HL-60 (cell line): ENCODE measurements at regions not wholly inside any gene's neighbourhood (a gene's known extent, or its start where the extent isn't known, plus 50 kb on each side); places are given as distances from the start of the nearest gene placed in this dataset.

Experiments used
- DNase-seq, 2 experiments: peaks; one replicate each; pipeline ENCODE4 v3.0.0-alpha.2; 2010 to 2020; ENCODE audit warnings: low read depth in 1 of 2, low spot score in 1 of 2
- H3K27ac ChIP-seq: fragments of 250-450 bp; sonication (Bioruptor Pico); replicated peaks from 2 replicates; pipeline ENCODE4 v1.5.1; 2020; ENCODE audit warnings: mild to moderate bottlenecking, moderate library complexity
- H3K27me3 ChIP-seq: fragments of 250-450 bp; sonication (Bioruptor Pico); 2 replicates; pipeline ENCODE4 v1.5.1; 2021; ENCODE audit warnings: mild to moderate bottlenecking, moderate library complexity; ENCODE audit not compliant: insufficient read depth, poor library complexity, severe bottlenecking
- H3K4me3 ChIP-seq: replicated peaks from 2 replicates; pipeline ENCODE4 v1.5.1; 2011; ENCODE audit warnings: mild to moderate bottlenecking, control low read depth, low read length; ENCODE audit not compliant: insufficient read depth
- GABPA ChIP-seq: IDR thresholded peaks from 2 replicates; pipeline ENCODE4 v1.6.1; 2012; ENCODE audit warnings: low read depth
- POLR2AphosphoS5 ChIP-seq: IDR thresholded peaks from 2 replicates; pipeline ENCODE4 v1.6.1; 2012; ENCODE audit warnings: low read depth
- SPI1 ChIP-seq: IDR thresholded peaks from 2 replicates; pipeline ENCODE4 v1.6.1; 2012; ENCODE audit warnings: low read depth, mild to moderate bottlenecking, borderline replicate concordance
- TF ChIP-seq, protein P1 (sequence below): IDR thresholded peaks from 2 replicates; pipeline ENCODE4 v1.6.1; 2012; ENCODE audit warnings: low read depth; ENCODE audit not compliant: insufficient replicate concordance
- TF ChIP-seq, protein P2 (sequence below): IDR thresholded peaks from one replicate; pipeline ENCODE4 v1.5.1; 2011; ENCODE audit warnings: low read length, control low read depth, inconsistent platforms; ENCODE audit not compliant: insufficient read depth

DNA sequence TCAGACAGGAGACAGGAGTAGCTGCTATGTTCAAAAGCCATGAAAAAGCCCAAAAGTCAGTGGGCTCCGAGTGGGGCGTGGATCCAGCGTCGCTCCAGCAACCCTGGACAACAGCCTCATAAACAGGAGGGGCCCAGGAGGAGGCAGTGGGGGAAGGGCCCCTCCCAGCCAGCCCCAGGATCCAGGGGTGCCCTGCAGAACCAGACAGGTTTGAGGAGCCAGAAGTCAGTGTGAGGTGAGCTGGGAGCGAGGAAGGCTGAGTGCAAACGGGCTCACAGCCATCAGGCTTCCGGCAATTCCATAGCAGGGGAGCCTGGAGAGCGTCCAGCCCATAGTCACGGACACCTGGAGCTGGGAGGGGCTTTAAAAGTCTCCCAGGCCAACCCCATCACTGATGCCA lies 217.7 kb downstream of the MN1 start:
- TF ChIP-seq, protein P1, sequence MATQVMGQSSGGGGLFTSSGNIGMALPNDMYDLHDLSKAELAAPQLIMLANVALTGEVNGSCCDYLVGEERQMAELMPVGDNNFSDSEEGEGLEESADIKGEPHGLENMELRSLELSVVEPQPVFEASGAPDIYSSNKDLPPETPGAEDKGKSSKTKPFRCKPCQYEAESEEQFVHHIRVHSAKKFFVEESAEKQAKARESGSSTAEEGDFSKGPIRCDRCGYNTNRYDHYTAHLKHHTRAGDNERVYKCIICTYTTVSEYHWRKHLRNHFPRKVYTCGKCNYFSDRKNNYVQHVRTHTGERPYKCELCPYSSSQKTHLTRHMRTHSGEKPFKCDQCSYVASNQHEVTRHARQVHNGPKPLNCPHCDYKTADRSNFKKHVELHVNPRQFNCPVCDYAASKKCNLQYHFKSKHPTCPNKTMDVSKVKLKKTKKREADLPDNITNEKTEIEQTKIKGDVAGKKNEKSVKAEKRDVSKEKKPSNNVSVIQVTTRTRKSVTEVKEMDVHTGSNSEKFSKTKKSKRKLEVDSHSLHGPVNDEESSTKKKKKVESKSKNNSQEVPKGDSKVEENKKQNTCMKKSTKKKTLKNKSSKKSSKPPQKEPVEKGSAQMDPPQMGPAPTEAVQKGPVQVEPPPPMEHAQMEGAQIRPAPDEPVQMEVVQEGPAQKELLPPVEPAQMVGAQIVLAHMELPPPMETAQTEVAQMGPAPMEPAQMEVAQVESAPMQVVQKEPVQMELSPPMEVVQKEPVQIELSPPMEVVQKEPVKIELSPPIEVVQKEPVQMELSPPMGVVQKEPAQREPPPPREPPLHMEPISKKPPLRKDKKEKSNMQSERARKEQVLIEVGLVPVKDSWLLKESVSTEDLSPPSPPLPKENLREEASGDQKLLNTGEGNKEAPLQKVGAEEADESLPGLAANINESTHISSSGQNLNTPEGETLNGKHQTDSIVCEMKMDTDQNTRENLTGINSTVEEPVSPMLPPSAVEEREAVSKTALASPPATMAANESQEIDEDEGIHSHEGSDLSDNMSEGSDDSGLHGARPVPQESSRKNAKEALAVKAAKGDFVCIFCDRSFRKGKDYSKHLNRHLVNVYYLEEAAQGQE = no peak
- TF ChIP-seq SPI1 (no peak), POLR2AphosphoS5 (no peak), GABPA (no peak)
- TF ChIP-seq, protein P2, sequence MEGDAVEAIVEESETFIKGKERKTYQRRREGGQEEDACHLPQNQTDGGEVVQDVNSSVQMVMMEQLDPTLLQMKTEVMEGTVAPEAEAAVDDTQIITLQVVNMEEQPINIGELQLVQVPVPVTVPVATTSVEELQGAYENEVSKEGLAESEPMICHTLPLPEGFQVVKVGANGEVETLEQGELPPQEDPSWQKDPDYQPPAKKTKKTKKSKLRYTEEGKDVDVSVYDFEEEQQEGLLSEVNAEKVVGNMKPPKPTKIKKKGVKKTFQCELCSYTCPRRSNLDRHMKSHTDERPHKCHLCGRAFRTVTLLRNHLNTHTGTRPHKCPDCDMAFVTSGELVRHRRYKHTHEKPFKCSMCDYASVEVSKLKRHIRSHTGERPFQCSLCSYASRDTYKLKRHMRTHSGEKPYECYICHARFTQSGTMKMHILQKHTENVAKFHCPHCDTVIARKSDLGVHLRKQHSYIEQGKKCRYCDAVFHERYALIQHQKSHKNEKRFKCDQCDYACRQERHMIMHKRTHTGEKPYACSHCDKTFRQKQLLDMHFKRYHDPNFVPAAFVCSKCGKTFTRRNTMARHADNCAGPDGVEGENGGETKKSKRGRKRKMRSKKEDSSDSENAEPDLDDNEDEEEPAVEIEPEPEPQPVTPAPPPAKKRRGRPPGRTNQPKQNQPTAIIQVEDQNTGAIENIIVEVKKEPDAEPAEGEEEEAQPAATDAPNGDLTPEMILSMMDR = no peak
- no peak for DNase-seq
- no peak overlapping the region for H3K27ac ChIP-seq
- H3K4me3 ChIP-seq = no peak overlapping the region
- no peaks in the 10 kb centered on the region for H3K27me3 ChIP-seq

DNA sequence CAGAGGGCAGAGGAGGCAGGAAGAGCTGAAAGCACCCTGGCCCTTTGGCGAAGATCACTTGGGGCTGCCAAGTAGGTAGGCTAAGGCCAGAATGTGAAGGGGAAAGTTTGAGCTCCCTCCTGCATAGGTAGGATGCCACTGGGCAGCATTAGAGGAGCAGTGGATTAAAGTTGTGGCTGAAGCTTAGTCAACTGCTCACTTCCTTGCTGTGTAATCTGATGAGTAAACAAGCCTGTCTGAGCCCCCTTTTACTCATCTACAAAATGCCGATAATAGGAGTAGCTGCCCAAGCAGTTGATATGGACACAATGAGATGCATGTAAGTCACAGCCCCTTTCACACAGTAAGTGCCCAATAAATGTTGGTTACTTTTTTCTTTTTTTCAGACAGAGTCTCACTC lies 216.4 kb downstream of the MN1 start:
- no peaks in the 10 kb centered on the region for H3K27me3 ChIP-seq
- DNase-seq = no peak
- no peak overlapping the region for H3K27ac ChIP-seq
- TF ChIP-seq SPI1 (no peak), GABPA (no peak), POLR2AphosphoS5 (no peak)
- TF ChIP-seq, protein P2 = no peak
- TF ChIP-seq, protein P1 = no peak
- no peak overlapping the region for H3K4me3 ChIP-seq

DNA sequence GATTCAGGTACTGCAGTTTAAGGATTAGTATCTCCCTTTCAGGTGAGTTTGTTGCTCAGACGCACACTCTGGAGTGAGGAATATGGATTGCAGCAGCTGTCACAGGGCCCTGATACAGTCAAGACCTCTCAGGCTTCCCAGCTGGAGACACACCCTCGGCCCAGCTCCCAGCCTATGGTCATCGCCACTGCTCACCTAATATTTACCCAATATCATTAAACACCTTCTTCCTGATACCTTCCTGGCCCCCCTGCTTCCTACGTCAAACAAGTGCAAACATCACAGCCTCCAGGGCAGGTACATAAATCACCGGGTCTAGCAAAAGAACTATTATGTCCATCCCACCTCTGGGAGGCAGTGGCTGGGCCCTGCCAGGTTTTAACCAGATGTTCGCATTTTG lies 213.3 kb downstream of the MN1 start:
- Histone ChIP-seq H3K27ac (no peak overlapping the region), H3K4me3 (no peak overlapping the region), H3K27me3 (no peaks in the 10 kb centered on the region)
- DNase-seq = no peak
- no peak for TF ChIP-seq POLR2AphosphoS5
- no peak for TF ChIP-seq GABPA
- no peak for TF ChIP-seq SPI1
- TF ChIP-seq, protein P1 = no peak
- TF ChIP-seq, protein P2 = no peak
